Caco-2 (cell line): ENCODE measurements at regions not wholly inside any gene's neighbourhood (a gene's known extent, or its start where the extent isn't known, plus 50 kb on each side); places are given as distances from the start of the nearest gene placed in this dataset.
"Not testable (repeated sequence)": the region's sequence is repeated elsewhere in the genome, so short reads cannot be mapped to it uniquely, and the experiment has no call there.

Experiments
- BruUV-seq: library from RNA; stranded (reverse); fragments of 400-500 nt; replicated peaks from 2 replicates; lab custom pipeline; 2021; lab: Mats Ljungman, UMichigan
- CTCF ChIA-PET: fragments of 300-600 bp; sonication (Branson Sonifier 250); formaldehyde crosslinking; loops from one replicate; lab custom pipeline; 2022; ENCODE audit warnings: antibody characterized with exemption; lab: Charles Lee
- POLR2A ChIA-PET: fragments of 300-600 bp; sonication (Branson Sonifier 250); formaldehyde crosslinking; loops from one replicate; lab custom pipeline; 2022; ENCODE audit warnings: antibody characterized with exemption; lab: Charles Lee
- DNase-seq, 2 experiments: peaks; one replicate each; pipeline versions ENCODE4 v3.0.0 to v3.0.0-alpha.2; 2020 to 2022
- H3K27me3 ChIP-seq: replicated peaks from 2 replicates; pipeline ENCODE4 v1.6.0; 2011; ENCODE audit warnings: low read length; ENCODE audit not compliant: control insufficient read depth, insufficient read depth
- H3K36me3 ChIP-seq: 2 replicates; pipeline ENCODE4 v1.5.1; 2011; ENCODE audit warnings: low read length; ENCODE audit not compliant: control insufficient read depth, insufficient read depth
- H3K4me1 ChIP-seq: fragments of 250-450 bp; sonication (Bioruptor Pico); 2 replicates; pipeline ENCODE4 v1.5.1; 2020; ENCODE audit warnings: mild to moderate bottlenecking
- H3K4me3 ChIP-seq: 2 replicates; pipeline ENCODE4 v1.5.1; 2011; ENCODE audit warnings: low read depth, mild to moderate bottlenecking, control low read depth, low read length
- H3K9me3 ChIP-seq: fragments of 250-450 bp; sonication (Bioruptor Pico); 2 replicates; pipeline ENCODE4 v1.5.1; 2020; ENCODE audit warnings: mild to moderate bottlenecking, moderate library complexity
- H3K27ac Mint-ChIP-seq: one replicate; pipeline ENCODE4 v1.8.0; 2022; ENCODE audit warnings: mixed read lengths; ENCODE audit not compliant: unreplicated experiment
- H3K27me3 Mint-ChIP-seq: one replicate; pipeline ENCODE4 v1.8.0; 2022; ENCODE audit warnings: mixed read lengths; ENCODE audit not compliant: insufficient read depth, unreplicated experiment
- H3K36me3 Mint-ChIP-seq: one replicate; pipeline ENCODE4 v1.8.0; 2022; ENCODE audit warnings: mild to moderate bottlenecking, mixed read lengths; ENCODE audit not compliant: insufficient read depth, unreplicated experiment
- H3K4me1 Mint-ChIP-seq: one replicate; pipeline ENCODE4 v1.8.0; 2022; ENCODE audit warnings: low read depth, mixed read lengths; ENCODE audit not compliant: unreplicated experiment
- H3K4me3 Mint-ChIP-seq: one replicate; pipeline ENCODE4 v1.8.0; 2022; ENCODE audit warnings: mild to moderate bottlenecking, moderate library complexity, mixed read lengths; ENCODE audit not compliant: unreplicated experiment
- H3K9me3 Mint-ChIP-seq: one replicate; pipeline ENCODE4 v1.8.0; 2022; ENCODE audit warnings: mixed read lengths; ENCODE audit not compliant: unreplicated experiment
- intact Hi-C: fragments of 100-400 bp; cut with micrococcal nuclease; formaldehyde crosslinking; loops from one replicate; pipeline ENCODE4 v1.10.0; 2022; ENCODE audit not compliant: unreplicated experiment
- TF ChIP-seq, protein P1 (sequence below), 2 experiments: fragments of 200-600 bp in 1 of 2; IDR thresholded peaks; 1 replicate in 1 of 2; 2 replicates in 1 of 2; pipeline versions ENCODE4 v1.5.1 to v1.8.0; 2011 to 2022; ENCODE audit warnings: antibody characterized with exemption in 1 of 2, control low read depth in 1 of 2, inconsistent platforms in 1 of 2, low read depth in 1 of 2, low read length in 1 of 2, mild to moderate bottlenecking in 1 of 2, moderate library complexity in 1 of 2; ENCODE audit not compliant: insufficient read depth in 1 of 2, severe bottlenecking in 1 of 2, unreplicated experiment in 1 of 2

DNA sequence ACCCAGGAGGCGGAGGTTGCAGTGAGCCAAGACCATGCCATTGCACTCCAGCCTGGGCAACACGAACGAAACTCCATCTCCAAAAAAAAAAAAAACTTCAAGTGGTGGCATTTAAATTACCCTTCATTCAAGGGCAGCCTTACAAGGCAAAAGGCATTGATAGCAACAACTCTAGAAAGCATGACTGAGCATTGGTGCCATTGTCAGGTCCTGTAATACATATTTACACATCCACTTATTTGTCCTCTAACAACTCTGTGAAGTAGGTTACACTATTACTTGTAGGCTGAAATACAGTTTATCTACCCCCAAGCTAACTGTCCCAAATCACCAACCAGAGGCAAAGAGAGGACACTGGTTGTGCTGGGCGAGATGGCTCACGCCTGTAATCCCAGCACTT is 52.7 kb upstream of the LARP1 start:
- ChIA-PET CTCF (no interaction called here), POLR2A (interaction anchor here (1.1 kb wide), 1 partner anchor 20 kb away, joined by 4 read pairs; no protein-coding TSS in a partner anchor)

DNA sequence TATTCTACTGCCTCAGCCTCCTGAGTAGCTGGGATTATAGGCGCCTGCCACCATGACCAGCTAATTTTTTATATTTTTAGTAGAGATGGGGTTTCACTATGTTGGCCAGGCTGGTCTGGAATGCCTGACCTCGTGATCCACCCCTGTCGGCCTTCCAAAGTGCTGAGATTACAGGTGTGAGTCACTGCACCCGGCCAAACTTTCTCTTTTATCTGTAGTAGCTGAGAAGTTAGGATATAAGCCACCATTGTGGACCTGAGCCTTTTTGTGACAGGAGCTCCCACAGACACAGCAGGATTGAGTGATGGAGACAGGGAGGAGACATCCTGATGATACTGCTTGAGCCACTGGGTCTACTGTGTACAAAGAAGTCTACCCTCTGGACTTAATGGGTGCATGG is 53.5 kb upstream of the LARP1 start:
- H3K9me3 ChIP-seq, H3K9me3 Mint-ChIP-seq, H3K27me3 Mint-ChIP-seq, H3K4me3 ChIP-seq, BruUV-seq, H3K36me3 Mint-ChIP-seq, CTCF ChIA-PET, intact Hi-C loops, H3K36me3 ChIP-seq, H3K27me3 ChIP-seq, H3K4me3 Mint-ChIP-seq: not testable (repeated sequence)
- peaks cover 34% of the 10 kb centered on the region for H3K4me1 ChIP-seq
- Mint-ChIP-seq H3K27ac (peak overlapping the region; percentile 40), H3K4me1 (peaks cover 23% of the 10 kb centered on the region)
- peak in 1 of 2 experiments; percentile 55 for DNase-seq
- POLR2A ChIA-PET: interaction anchor here (1.1 kb wide), 1 partner anchor 19 kb away, joined by 4 read pairs; no protein-coding TSS in a partner anchor

More for the DNA sequence above, 52.7 kb upstream of the LARP1 start:
- intact Hi-C loops: no loop called here
- H3K9me3 Mint-ChIP-seq: no peaks in the 10 kb centered on the region
- Histone ChIP-seq H3K4me3 (no peak overlapping the region), H3K36me3 (0 out of 2 replicates have a peak, but pooled peaks cover 1% of the 10 kb centered on the region), H3K4me1 (peaks cover 29% of the 10 kb centered on the region), H3K9me3 (no peaks in the 10 kb centered on the region), H3K27me3 (no peaks in the 10 kb centered on the region)
- TF ChIP-seq, protein P1, sequence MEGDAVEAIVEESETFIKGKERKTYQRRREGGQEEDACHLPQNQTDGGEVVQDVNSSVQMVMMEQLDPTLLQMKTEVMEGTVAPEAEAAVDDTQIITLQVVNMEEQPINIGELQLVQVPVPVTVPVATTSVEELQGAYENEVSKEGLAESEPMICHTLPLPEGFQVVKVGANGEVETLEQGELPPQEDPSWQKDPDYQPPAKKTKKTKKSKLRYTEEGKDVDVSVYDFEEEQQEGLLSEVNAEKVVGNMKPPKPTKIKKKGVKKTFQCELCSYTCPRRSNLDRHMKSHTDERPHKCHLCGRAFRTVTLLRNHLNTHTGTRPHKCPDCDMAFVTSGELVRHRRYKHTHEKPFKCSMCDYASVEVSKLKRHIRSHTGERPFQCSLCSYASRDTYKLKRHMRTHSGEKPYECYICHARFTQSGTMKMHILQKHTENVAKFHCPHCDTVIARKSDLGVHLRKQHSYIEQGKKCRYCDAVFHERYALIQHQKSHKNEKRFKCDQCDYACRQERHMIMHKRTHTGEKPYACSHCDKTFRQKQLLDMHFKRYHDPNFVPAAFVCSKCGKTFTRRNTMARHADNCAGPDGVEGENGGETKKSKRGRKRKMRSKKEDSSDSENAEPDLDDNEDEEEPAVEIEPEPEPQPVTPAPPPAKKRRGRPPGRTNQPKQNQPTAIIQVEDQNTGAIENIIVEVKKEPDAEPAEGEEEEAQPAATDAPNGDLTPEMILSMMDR (IDR thresholded peaks at IDR 0.05; ENCODE audit: insufficient read depth in 1 of 2, low read depth in 1 of 2, low read length in 1 of 2, severe bottlenecking in 1 of 2, unreplicated experiment in 1 of 2): no peak
- H3K36me3 Mint-ChIP-seq: no peaks in the 10 kb centered on the region
- no peak overlapping the region for H3K4me3 Mint-ChIP-seq
- no TSS peak for BruUV-seq
- no peak overlapping the region for H3K27ac Mint-ChIP-seq
- no peak for DNase-seq
- no peaks in the 10 kb centered on the region for H3K27me3 Mint-ChIP-seq
- H3K4me1 Mint-ChIP-seq: peaks cover 16% of the 10 kb centered on the region

DNA sequence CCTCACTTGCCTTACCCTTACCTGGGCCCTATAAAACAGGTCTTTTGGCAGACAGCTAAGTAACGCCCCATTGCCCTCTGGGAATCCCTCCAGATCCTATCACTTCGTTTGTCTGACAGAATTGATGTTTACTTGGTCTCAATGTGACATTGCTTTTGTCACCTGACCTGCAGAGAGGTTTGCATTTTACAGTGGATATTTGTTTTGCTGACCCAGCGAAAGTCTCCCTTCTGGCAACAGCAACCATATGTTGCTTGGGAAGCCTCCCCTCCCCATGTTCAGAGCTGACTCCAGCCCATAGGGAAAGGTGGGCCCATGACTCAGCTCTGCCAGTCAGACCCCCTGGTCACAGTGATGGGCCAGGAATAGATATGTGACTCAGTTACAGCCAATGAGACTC is 54.0 kb upstream of the LARP1 start:
- Histone ChIP-seq H3K4me3 (no peak overlapping the region), H3K36me3 (0 out of 2 replicates have a peak, but pooled peaks cover 1% of the 10 kb centered on the region), H3K4me1 (peaks cover 38% of the 10 kb centered on the region), H3K27me3 (no peaks in the 10 kb centered on the region), H3K9me3 (no peaks in the 10 kb centered on the region)
- peaks cover 25% of the 10 kb centered on the region for H3K4me1 Mint-ChIP-seq
- no peaks in the 10 kb centered on the region for H3K27me3 Mint-ChIP-seq
- ChIA-PET POLR2A (interaction anchor here (1.1 kb wide), 1 partner anchor 19 kb away, joined by 4 read pairs; no protein-coding TSS in a partner anchor), CTCF (no interaction called here)
- H3K9me3 Mint-ChIP-seq: no peaks in the 10 kb centered on the region
- DNase-seq: no peak
- peak overlapping the region; percentile 40 for H3K27ac Mint-ChIP-seq
- H3K36me3 Mint-ChIP-seq: no peaks in the 10 kb centered on the region
- H3K4me3 Mint-ChIP-seq: no peak overlapping the region
- intact Hi-C loops: no loop called here
- TF ChIP-seq, protein P1 (IDR thresholded peaks at IDR 0.05; ENCODE audit: insufficient read depth in 1 of 2, low read depth in 1 of 2, low read length in 1 of 2, severe bottlenecking in 1 of 2, unreplicated experiment in 1 of 2): no peak
- BruUV-seq: no TSS peak

DNA sequence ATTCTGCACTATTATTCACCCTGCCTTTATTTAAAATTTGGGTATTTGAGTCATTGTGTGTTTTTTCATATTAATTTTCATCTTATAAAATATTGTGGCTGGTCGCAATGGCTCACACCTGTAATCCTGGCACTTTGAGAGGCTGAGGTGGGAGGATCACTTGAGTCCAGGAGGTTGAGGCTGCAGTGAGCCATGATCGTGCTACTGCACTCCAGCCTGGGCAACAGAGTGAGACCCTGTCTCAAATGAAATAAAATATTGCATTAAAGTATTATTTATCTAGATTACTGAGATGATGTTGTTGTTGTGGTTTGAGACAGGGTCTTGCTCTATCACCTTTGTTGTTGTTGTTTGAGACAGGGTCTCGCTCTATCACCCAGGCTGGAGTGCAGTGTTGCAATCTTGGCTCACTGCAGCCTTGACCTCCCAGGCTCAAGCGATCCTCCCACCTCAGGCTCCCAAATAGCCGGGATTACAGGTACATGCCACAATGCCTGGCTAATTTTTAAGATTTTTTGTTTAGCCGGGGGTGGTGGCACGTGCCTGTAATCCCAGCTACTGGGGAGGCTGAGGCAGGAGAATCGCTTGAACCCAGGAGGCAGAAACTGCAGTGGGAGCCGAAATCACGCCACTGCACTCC is 54.8 kb upstream of the LARP1 start:
- H3K27ac Mint-ChIP-seq, BruUV-seq, intact Hi-C loops, H3K4me3 ChIP-seq, H3K36me3 Mint-ChIP-seq, H3K36me3 ChIP-seq, POLR2A ChIA-PET, H3K4me3 Mint-ChIP-seq, H3K27me3 ChIP-seq, H3K27me3 Mint-ChIP-seq, CTCF ChIA-PET, H3K9me3 Mint-ChIP-seq, H3K9me3 ChIP-seq, DNase-seq: not testable (repeated sequence)
- H3K4me1 ChIP-seq: peaks cover 38% of the 10 kb centered on the region
- peaks cover 25% of the 10 kb centered on the region for H3K4me1 Mint-ChIP-seq
